NCI-H1694 (cell line): ENCODE measurements at regions not wholly inside any gene's neighbourhood (a gene's known extent, or its start where the extent isn't known, plus 50 kb on each side); places are given as distances from the start of the nearest gene placed in this dataset.

ENCODE experiments used
- DNase-seq: peaks from one replicate; lab custom pipeline; 2025; lab: John Stamatoyannopoulos, UW

- DNase-seq = no peak
Measured at GRCh38 chr1:5570931-5571330, 421.3 kb downstream of the NPHP4 start.

GRCh38 chr1:5568321-5568720, 423.9 kb downstream of the NPHP4 start:
- DNase-seq = no peak

GRCh38 chr1:5567839-5568238, 424.4 kb downstream of the NPHP4 start:
- DNase-seq = no peak

- no peak for DNase-seq
Measured at GRCh38 chr1:5566924-5567323, 425.3 kb downstream of the NPHP4 start.

GRCh38 chr1:5565281-5566125, 426.7 kb downstream of the NPHP4 start:
- no peak for DNase-seq

- no peak for DNase-seq
Measured at GRCh38 chr1:5564578-5565257, 427.5 kb downstream of the NPHP4 start.

- DNase-seq = no peak
Measured at GRCh38 chr1:5563861-5564577, 428.2 kb downstream of the NPHP4 start.

GRCh38 chr1:5562769-5563168, 429.5 kb downstream of the NPHP4 start:
- DNase-seq = no peak

- DNase-seq = no peak
Measured at GRCh38 chr1:5562331-5562730, 429.9 kb downstream of the NPHP4 start.

GRCh38 chr1:5559078-5559477, 433.1 kb downstream of the NPHP4 start:
- no peak for DNase-seq

GRCh38 chr1:5555853-5556252, 436.4 kb downstream of the NPHP4 start:
- DNase-seq = no peak

GRCh38 chr1:5554784-5555183, 437.4 kb downstream of the NPHP4 start:
- DNase-seq = no peak

GRCh38 chr1:5554111-5554510, 438.1 kb downstream of the NPHP4 start:
- DNase-seq = no peak

- no peak for DNase-seq
Measured at GRCh38 chr1:5552787-5553484, 439.3 kb downstream of the NPHP4 start.

GRCh38 chr1:5551274-5551975, 440.8 kb downstream of the NPHP4 start:
- DNase-seq = no peak

GRCh38 chr1:5548266-5548665, 444.0 kb downstream of the NPHP4 start:
- DNase-seq = no peak

GRCh38 chr1:5543235-5543634, 449.0 kb downstream of the NPHP4 start:
- no peak for DNase-seq

- no peak for DNase-seq
Measured at GRCh38 chr1:5532811-5533210, 459.4 kb downstream of the NPHP4 start.

GRCh38 chr1:5526822-5527551, 465.2 kb downstream of the NPHP4 start:
- no peak for DNase-seq

GRCh38 chr1:5526385-5526750, 465.9 kb downstream of the NPHP4 start:
- no peak for DNase-seq
